ENCODE measurements at regions not wholly inside any gene's neighbourhood (a gene's known extent, or its start where the extent isn't known, plus 50 kb on each side); places are given as distances from the start of the nearest gene placed in this dataset.

GRCh38 chr3:87448558-87448957 is 172.2 kb upstream of the POU1F1 start:
- no peak for DNase-seq (ENCODE audit: extremely low read depth in 1 of 4, low spot score in 3 of 4)
- no peaks in the 10 kb centered on the region for H3K27me3 ChIP-seq (ENCODE audit: control insufficient read depth in 2 of 2, insufficient read depth in 2 of 2, low read length in 2 of 2)
- TF ChIP-seq MXI1 (IDR thresholded peaks at IDR 0.05; ENCODE audit: low read depth, low read length) (no peak), ZNF23 (CRISPR knock-in tag; IDR thresholded peaks at IDR 0.05) (no peak), NFXL1 (CRISPR knock-in tag; IDR thresholded peaks at IDR 0.05) (no peak)
- no peaks in the 10 kb centered on the region for H3K9me3 ChIP-seq (replicated peaks; ENCODE audit: control insufficient read depth, insufficient read depth, low read depth, low read length)
- H4K20me1 ChIP-seq (replicated peaks; ENCODE audit: control insufficient read depth, insufficient read depth, low read length) = no peaks in the 10 kb centered on the region
- H3K4me1 ChIP-seq (replicated peaks in 1 of 2; ENCODE audit: control insufficient read depth in 2 of 2, insufficient read depth in 2 of 2, low read length in 2 of 2) = no peaks in the 10 kb centered on the region
- H2AFZ ChIP-seq (ENCODE audit: low read depth, low read length) = no peak overlapping the region
- H3K27ac ChIP-seq (ENCODE audit: extremely low read depth, low read depth, low read length) = no peak overlapping the region
- in situ Hi-C loops (cut with MboI) = no loop called here
- H3K79me2 ChIP-seq (ENCODE audit: control insufficient read depth, insufficient read depth, low read length) = no peaks in the 10 kb centered on the region
- no TSS peak for BruUV-seq (replicated peaks)
- no peak for ATAC-seq
- no peaks in the 10 kb centered on the region for H3K9me1 ChIP-seq (ENCODE audit: control insufficient read depth, insufficient read depth, low read length)
- no peak overlapping the region for H3K9ac ChIP-seq (ENCODE audit: insufficient read depth in 1 of 2, low read depth in 2 of 2, low read length in 2 of 2)
- no peaks in the 10 kb centered on the region for H3K36me3 ChIP-seq (ENCODE audit: control insufficient read depth, insufficient read depth, low read length)
- FAIRE-seq = no peak
- ChIA-PET POLR2A (interaction anchor here (0.6 kb wide), 1 partner anchor 497 kb away, joined by 3 read pairs; no protein-coding TSS in a partner anchor), CTCF (ENCODE audit: low intra/inter-chr PET ratio) (no interaction called here)
- no peak overlapping the region for H3K4me2 ChIP-seq (ENCODE audit: insufficient read depth, low read length)
- intact Hi-C loops (cut with micrococcal nuclease) = no loop called here
- no peak overlapping the region for H3K4me3 ChIP-seq

GRCh38 chr3:87446849-87447387 is 170.5 kb upstream of the POU1F1 start:
- Histone ChIP-seq H3K4me3 (no peak overlapping the region), H3K9me1 (ENCODE audit: control insufficient read depth, insufficient read depth, low read length) (no peaks in the 10 kb centered on the region), H3K79me2 (ENCODE audit: control insufficient read depth, insufficient read depth, low read length) (no peaks in the 10 kb centered on the region), H3K9ac (ENCODE audit: insufficient read depth in 1 of 2, low read depth in 2 of 2, low read length in 2 of 2) (no peak overlapping the region), H3K27ac (ENCODE audit: extremely low read depth, low read depth, low read length) (no peak overlapping the region), H3K4me2 (ENCODE audit: insufficient read depth, low read length) (no peak overlapping the region), H2AFZ (ENCODE audit: low read depth, low read length) (no peak overlapping the region), H3K9me3 (replicated peaks; ENCODE audit: control insufficient read depth, insufficient read depth, low read depth, low read length) (no peaks in the 10 kb centered on the region), H3K27me3 (ENCODE audit: control insufficient read depth in 2 of 2, insufficient read depth in 2 of 2, low read length in 2 of 2) (no peaks in the 10 kb centered on the region), H3K4me1 (replicated peaks in 1 of 2; ENCODE audit: control insufficient read depth in 2 of 2, insufficient read depth in 2 of 2, low read length in 2 of 2) (no peaks in the 10 kb centered on the region), H4K20me1 (replicated peaks; ENCODE audit: control insufficient read depth, insufficient read depth, low read length) (no peaks in the 10 kb centered on the region), H3K36me3 (ENCODE audit: control insufficient read depth, insufficient read depth, low read length) (no peaks in the 10 kb centered on the region)
- BruUV-seq (replicated peaks) = no TSS peak
- in situ Hi-C loops (cut with MboI) = no loop called here
- intact Hi-C loops (cut with micrococcal nuclease) = no loop called here
- no peak for DNase-seq (ENCODE audit: extremely low read depth in 1 of 4, low spot score in 3 of 4)
- POLR2A ChIA-PET = no interaction called here
- ATAC-seq = no peak
- CTCF ChIA-PET (ENCODE audit: low intra/inter-chr PET ratio) = no interaction called here
- FAIRE-seq = no peak
- WGBS (ENCODE audit: insufficient coverage, low coverage, missing lambda C conversion rate) = 0% methylated on average over 5 of the region's 5 CpGs
- TF ChIP-seq YBX1 (IDR thresholded peaks at IDR 0.05) (no peak), ZBTB1 (CRISPR knock-in tag; IDR thresholded peaks at IDR 0.05; ENCODE audit: borderline replicate concordance, low read depth) (no peak), ZNF518B (CRISPR knock-in tag; IDR thresholded peaks at IDR 0.05) (no peak), KAT2B (IDR thresholded peaks at IDR 0.05; ENCODE audit: low read depth, low read length) (no peak), ZNF12 (CRISPR knock-in tag; IDR thresholded peaks at IDR 0.05) (no peak), SIX5 (IDR thresholded peaks at IDR 0.05; ENCODE audit: borderline replicate concordance in 1 of 2, insufficient read depth in 1 of 2, low read depth in 1 of 2, low read length in 2 of 2) (no peak), FOXO4 (CRISPR knock-in tag; IDR thresholded peaks at IDR 0.05) (no peak), ZFP36 (IDR thresholded peaks at IDR 0.05; ENCODE audit: low read depth, low read length, partially characterized antibody) (no peak), SUPT5H (IDR thresholded peaks at IDR 0.05) (no peak), ZNF133 (CRISPR knock-in tag; IDR thresholded peaks at IDR 0.05) (no peak)
